Liver (tissue), 8 donors: ENCODE measurements at regions not wholly inside any gene's neighbourhood (a gene's known extent, or its start where the extent isn't known, plus 50 kb on each side); places are given as distances from the start of the nearest gene placed in this dataset.
A peak's percentile ranks its signal among the peaks of the same experiment; 100 is the strongest.

Experiments used
- DNase-seq: peaks from one replicate; pipeline ENCODE4 v3.0.0-alpha.2; 2017; ENCODE audit warnings: low spot score
- H3K27ac ChIP-seq, 2 donors: one replicate each; pipeline ENCODE4 v1.7.0; 2013; ENCODE audit warnings: inconsistent platforms in 2 of 2, low read length in 2 of 2, control low read depth in 1 of 2, low read depth in 1 of 2, mild to moderate bottlenecking in 1 of 2
- H3K27me3 ChIP-seq, 4 donors: one replicate each; pipeline versions ENCODE4 v1.6.1 to v1.7.0; 2013; ENCODE audit warnings: low read length in 3 of 4, inconsistent platforms in 1 of 4, mild to moderate bottlenecking in 1 of 4, moderate library complexity in 1 of 4; ENCODE audit not compliant: control insufficient read depth in 4 of 4, insufficient read depth in 4 of 4
- H3K36me3 ChIP-seq, 4 donors: one replicate each; pipeline versions ENCODE4 v1.6.1 to v1.7.0; 2013; ENCODE audit warnings: low read length in 3 of 4, mild to moderate bottlenecking in 3 of 4, low read depth in 1 of 4, moderate library complexity in 1 of 4; ENCODE audit not compliant: control insufficient read depth in 4 of 4, insufficient read depth in 3 of 4
- H3K4me1 ChIP-seq, 4 donors: one replicate each; pipeline versions ENCODE4 v1.6.1 to v1.7.0; 2013; ENCODE audit warnings: low read length in 3 of 4, mild to moderate bottlenecking in 3 of 4, moderate library complexity in 1 of 4; ENCODE audit not compliant: control insufficient read depth in 4 of 4, insufficient read depth in 4 of 4
- H3K4me3 ChIP-seq, 3 donors: one replicate each; pipeline versions ENCODE4 v1.6.1 to v1.7.0; 2013; ENCODE audit warnings: low read length in 3 of 3, control low read depth in 1 of 3, low read depth in 1 of 3, mild to moderate bottlenecking in 1 of 3
- H3K9ac ChIP-seq, 2 donors: one replicate each; pipeline ENCODE4 v1.7.0; 2013; ENCODE audit warnings: low read length in 2 of 2, mild to moderate bottlenecking in 2 of 2, moderate library complexity in 2 of 2, control low read depth in 1 of 2, low read depth in 1 of 2
- H3K9me3 ChIP-seq, 4 donors: one replicate each; pipeline versions ENCODE4 v1.6.1 to v1.7.0; 2013; ENCODE audit warnings: low read length in 3 of 4; ENCODE audit not compliant: control insufficient read depth in 4 of 4
- EGR1 ChIP-seq, 2 donors: IDR thresholded peaks; 2 replicates each; pipeline ENCODE4 v1.6.1; 2016 to 2018; ENCODE audit warnings: antibody characterized with exemption in 2 of 2, low read depth in 2 of 2
- FOXA1 ChIP-seq: IDR thresholded peaks from 2 replicates; pipeline ENCODE4 v1.6.1; 2016; ENCODE audit warnings: antibody characterized with exemption
- FOXA2 ChIP-seq: IDR thresholded peaks from 2 replicates; pipeline ENCODE4 v1.6.1; 2016; ENCODE audit warnings: antibody characterized with exemption
- GABPA ChIP-seq, 2 donors: IDR thresholded peaks in 1 of 2; conservative IDR thresholded peaks in 1 of 2; 2 replicates each; pipeline ENCODE4 v1.6.1; 2016; ENCODE audit warnings: antibody characterized with exemption in 2 of 2, mild to moderate bottlenecking in 1 of 2, moderate library complexity in 1 of 2
- HNF4A ChIP-seq, 2 donors: conservative IDR thresholded peaks; 2 replicates each; pipeline ENCODE4 v1.6.1; 2016; ENCODE audit warnings: antibody characterized with exemption in 2 of 2, mild to moderate bottlenecking in 2 of 2
- HNF4G ChIP-seq: IDR thresholded peaks from 2 replicates; pipeline ENCODE4 v1.6.1; 2016; ENCODE audit warnings: antibody characterized with exemption
- JUND ChIP-seq, 2 donors: IDR thresholded peaks; 2 replicates each; pipeline ENCODE4 v1.6.1; 2016; ENCODE audit warnings: antibody characterized with exemption in 2 of 2
- NR2F2 ChIP-seq: IDR thresholded peaks from 2 replicates; pipeline ENCODE4 v1.6.1; 2016; ENCODE audit warnings: antibody characterized with exemption
- TAF1 ChIP-seq: conservative IDR thresholded peaks from 2 replicates; pipeline ENCODE4 v1.6.1; 2016; ENCODE audit warnings: antibody characterized with exemption, mild to moderate bottlenecking
- YY1 ChIP-seq: IDR thresholded peaks from 2 replicates; pipeline ENCODE4 v1.6.1; 2016; ENCODE audit warnings: antibody characterized with exemption, mild to moderate bottlenecking
- WGBS: extraction: QIAGEN DNeasy Blood & Tissue Kit; methylation state at CpG from one replicate; pipeline ENCODE4 v1.1.7; 2013; 5-methylcytosine and 5-hydroxymethylcytosine counted together
- TF ChIP-seq, protein P1 (sequence below): IDR thresholded peaks from 2 replicates; pipeline ENCODE4 v1.6.1; 2016; ENCODE audit warnings: antibody characterized with exemption
- TF ChIP-seq, protein P2 (sequence below): IDR thresholded peaks from 2 replicates; pipeline ENCODE4 v1.6.1; 2016; ENCODE audit warnings: antibody characterized with exemption
- TF ChIP-seq, protein P3 (sequence below): IDR thresholded peaks from 2 replicates; pipeline ENCODE4 v1.6.1; 2016; ENCODE audit warnings: antibody characterized with exemption
- TF ChIP-seq, protein P4 (sequence below): IDR thresholded peaks from 2 replicates; pipeline ENCODE4 v1.6.1; 2016; ENCODE audit warnings: antibody characterized with exemption, mild to moderate bottlenecking
- TF ChIP-seq, protein P5 (sequence below): fragments of 150-350 bp; IDR thresholded peaks from 2 replicates; pipeline ENCODE4 v1.5.1; 2017; ENCODE audit warnings: improper control_type of control experiment, low read depth, low read length; ENCODE audit not compliant: missing input control
- donor health status: healthy.
- donor health status: healthy.
- donor health status: healthy.
- donor health status: healthy.
- donor health status: healthy.

DNA sequence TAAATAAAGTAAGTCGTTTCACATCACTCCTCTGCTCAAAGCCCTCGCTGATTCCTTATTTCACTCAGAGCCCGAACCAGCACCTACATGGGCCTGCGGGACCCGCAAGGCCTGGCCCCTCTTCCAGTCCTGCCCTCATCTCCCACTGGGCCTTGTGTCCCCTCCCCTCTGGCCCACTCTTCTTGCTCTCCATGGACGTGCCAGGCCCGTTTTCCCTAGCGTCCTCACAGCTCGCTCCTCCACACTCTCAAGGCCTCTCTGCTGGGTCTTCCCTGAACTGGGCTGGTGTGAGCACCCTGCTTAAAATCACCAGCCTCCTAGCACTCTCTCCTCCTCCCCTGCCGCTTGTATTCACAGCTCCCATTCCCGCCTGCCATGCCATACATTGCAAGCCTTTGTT lies 237.9 kb downstream of the FOXD2 start:
- peak; percentile 9 for DNase-seq
- 94% methylated on average over 11 of the region's 11 CpGs for WGBS
- Histone ChIP-seq H3K27ac (no peak overlapping the region), H3K9me3 (no peaks in the 10 kb centered on the region), H3K9ac (no peak overlapping the region), H3K36me3 (no peaks in the 10 kb centered on the region), H3K27me3 (peaks cover 0 to 3% (median 0%) of the 10 kb centered on the region in 4 donors), H3K4me1 (no peaks in the 10 kb centered on the region), H3K4me3 (no peak overlapping the region)
- no peak for TF ChIP-seq FOXA2
- TF ChIP-seq EGR1 (IDR thresholded peaks at IDR 0.05; ENCODE audit: low read depth in 2 of 2): no peak
- no peak for TF ChIP-seq JUND (IDR thresholded peaks at IDR 0.05)
- TF ChIP-seq FOXA1: no peak
- TF ChIP-seq, protein P1, sequence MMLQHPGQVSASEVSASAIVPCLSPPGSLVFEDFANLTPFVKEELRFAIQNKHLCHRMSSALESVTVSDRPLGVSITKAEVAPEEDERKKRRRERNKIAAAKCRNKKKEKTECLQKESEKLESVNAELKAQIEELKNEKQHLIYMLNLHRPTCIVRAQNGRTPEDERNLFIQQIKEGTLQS: no peak
- no peak for TF ChIP-seq NR2F2
- TF ChIP-seq, protein P2, sequence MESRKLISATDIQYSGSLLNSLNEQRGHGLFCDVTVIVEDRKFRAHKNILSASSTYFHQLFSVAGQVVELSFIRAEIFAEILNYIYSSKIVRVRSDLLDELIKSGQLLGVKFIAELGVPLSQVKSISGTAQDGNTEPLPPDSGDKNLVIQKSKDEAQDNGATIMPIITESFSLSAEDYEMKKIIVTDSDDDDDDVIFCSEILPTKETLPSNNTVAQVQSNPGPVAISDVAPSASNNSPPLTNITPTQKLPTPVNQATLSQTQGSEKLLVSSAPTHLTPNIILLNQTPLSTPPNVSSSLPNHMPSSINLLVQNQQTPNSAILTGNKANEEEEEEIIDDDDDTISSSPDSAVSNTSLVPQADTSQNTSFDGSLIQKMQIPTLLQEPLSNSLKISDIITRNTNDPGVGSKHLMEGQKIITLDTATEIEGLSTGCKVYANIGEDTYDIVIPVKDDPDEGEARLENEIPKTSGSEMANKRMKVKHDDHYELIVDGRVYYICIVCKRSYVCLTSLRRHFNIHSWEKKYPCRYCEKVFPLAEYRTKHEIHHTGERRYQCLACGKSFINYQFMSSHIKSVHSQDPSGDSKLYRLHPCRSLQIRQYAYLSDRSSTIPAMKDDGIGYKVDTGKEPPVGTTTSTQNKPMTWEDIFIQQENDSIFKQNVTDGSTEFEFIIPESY: no peak
- TF ChIP-seq YY1: no peak
- TF ChIP-seq HNF4A (conservative IDR thresholded peaks at IDR 0.05): no peak
- TF ChIP-seq, protein P3, sequence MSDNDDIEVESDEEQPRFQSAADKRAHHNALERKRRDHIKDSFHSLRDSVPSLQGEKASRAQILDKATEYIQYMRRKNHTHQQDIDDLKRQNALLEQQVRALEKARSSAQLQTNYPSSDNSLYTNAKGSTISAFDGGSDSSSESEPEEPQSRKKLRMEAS: no peak
- TF ChIP-seq HNF4G: no peak
- TF ChIP-seq TAF1: no peak
- TF ChIP-seq GABPA (IDR thresholded peaks at IDR 0.05 in 1 of 2, conservative IDR thresholded peaks at IDR 0.05 in 1 of 2): no peak
- TF ChIP-seq, protein P4, sequence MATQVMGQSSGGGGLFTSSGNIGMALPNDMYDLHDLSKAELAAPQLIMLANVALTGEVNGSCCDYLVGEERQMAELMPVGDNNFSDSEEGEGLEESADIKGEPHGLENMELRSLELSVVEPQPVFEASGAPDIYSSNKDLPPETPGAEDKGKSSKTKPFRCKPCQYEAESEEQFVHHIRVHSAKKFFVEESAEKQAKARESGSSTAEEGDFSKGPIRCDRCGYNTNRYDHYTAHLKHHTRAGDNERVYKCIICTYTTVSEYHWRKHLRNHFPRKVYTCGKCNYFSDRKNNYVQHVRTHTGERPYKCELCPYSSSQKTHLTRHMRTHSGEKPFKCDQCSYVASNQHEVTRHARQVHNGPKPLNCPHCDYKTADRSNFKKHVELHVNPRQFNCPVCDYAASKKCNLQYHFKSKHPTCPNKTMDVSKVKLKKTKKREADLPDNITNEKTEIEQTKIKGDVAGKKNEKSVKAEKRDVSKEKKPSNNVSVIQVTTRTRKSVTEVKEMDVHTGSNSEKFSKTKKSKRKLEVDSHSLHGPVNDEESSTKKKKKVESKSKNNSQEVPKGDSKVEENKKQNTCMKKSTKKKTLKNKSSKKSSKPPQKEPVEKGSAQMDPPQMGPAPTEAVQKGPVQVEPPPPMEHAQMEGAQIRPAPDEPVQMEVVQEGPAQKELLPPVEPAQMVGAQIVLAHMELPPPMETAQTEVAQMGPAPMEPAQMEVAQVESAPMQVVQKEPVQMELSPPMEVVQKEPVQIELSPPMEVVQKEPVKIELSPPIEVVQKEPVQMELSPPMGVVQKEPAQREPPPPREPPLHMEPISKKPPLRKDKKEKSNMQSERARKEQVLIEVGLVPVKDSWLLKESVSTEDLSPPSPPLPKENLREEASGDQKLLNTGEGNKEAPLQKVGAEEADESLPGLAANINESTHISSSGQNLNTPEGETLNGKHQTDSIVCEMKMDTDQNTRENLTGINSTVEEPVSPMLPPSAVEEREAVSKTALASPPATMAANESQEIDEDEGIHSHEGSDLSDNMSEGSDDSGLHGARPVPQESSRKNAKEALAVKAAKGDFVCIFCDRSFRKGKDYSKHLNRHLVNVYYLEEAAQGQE: no peak
- TF ChIP-seq, protein P5, sequence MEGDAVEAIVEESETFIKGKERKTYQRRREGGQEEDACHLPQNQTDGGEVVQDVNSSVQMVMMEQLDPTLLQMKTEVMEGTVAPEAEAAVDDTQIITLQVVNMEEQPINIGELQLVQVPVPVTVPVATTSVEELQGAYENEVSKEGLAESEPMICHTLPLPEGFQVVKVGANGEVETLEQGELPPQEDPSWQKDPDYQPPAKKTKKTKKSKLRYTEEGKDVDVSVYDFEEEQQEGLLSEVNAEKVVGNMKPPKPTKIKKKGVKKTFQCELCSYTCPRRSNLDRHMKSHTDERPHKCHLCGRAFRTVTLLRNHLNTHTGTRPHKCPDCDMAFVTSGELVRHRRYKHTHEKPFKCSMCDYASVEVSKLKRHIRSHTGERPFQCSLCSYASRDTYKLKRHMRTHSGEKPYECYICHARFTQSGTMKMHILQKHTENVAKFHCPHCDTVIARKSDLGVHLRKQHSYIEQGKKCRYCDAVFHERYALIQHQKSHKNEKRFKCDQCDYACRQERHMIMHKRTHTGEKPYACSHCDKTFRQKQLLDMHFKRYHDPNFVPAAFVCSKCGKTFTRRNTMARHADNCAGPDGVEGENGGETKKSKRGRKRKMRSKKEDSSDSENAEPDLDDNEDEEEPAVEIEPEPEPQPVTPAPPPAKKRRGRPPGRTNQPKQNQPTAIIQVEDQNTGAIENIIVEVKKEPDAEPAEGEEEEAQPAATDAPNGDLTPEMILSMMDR: no peak
